Right cardiac atrium (tissue), 5 donors: ENCODE measurements at regions not wholly inside any gene's neighbourhood (a gene's known extent, or its start where the extent isn't known, plus 50 kb on each side); places are given as distances from the start of the nearest gene placed in this dataset.

Experiments
- ATAC-seq, 2 donors: fragments of 200-7000 bp; cut with Tn5 transposase; one replicate each; pipeline versions ENCODE4 v1.8.0 to v1.9.1; 2020; ENCODE audit warnings: moderate library complexity in 2 of 2, mild to moderate bottlenecking in 1 of 2
- DNase-seq, 3 donors: peaks; one replicate each; pipeline ENCODE4 v3.0.0-alpha.2; 2020
- H3K27ac ChIP-seq: one replicate; pipeline ENCODE4 v1.5.1; 2013; ENCODE audit warnings: mild to moderate bottlenecking, low read length, control low read depth, moderate library complexity
- H3K27me3 ChIP-seq: one replicate; pipeline ENCODE4 v1.6.1; 2013; ENCODE audit not compliant: control insufficient read depth, insufficient read depth
- H3K4me1 ChIP-seq: one replicate; pipeline ENCODE4 v1.6.1; 2013; ENCODE audit warnings: low read length; ENCODE audit not compliant: control insufficient read depth, insufficient read depth
- H3K4me3 ChIP-seq: one replicate; pipeline ENCODE4 v1.5.1; 2013; ENCODE audit warnings: low read length, control low read depth
- H3K9me3 ChIP-seq: one replicate; pipeline ENCODE4 v1.6.1; 2013; ENCODE audit warnings: low read length; ENCODE audit not compliant: control insufficient read depth
- WGBS: extraction: QIAGEN DNeasy Blood & Tissue Kit; methylation state at CpG from one replicate; pipeline ENCODE4 v1.1.7; 2013; 5-methylcytosine and 5-hydroxymethylcytosine counted together
- intact Hi-C, 4 donors: fragments of 100-400 bp; cut with DNase I; formaldehyde crosslinking; loops; one replicate each; pipeline versions ENCODE4 v1.11.0 to v1.14.0; 2022 to 2023
- donor health status: healthy with polysubstance abuse.
- donor health status: DM: no; HTN: yes; CAD: no.
- donor health status: DM: no; HTN: no; CAD: no.
- donor health status: DM: no; HTN: yes; CAD: no; lungs with severe emphysema.
- donor health status: DM: yes; HTN: yes; CAD: no.

DNA sequence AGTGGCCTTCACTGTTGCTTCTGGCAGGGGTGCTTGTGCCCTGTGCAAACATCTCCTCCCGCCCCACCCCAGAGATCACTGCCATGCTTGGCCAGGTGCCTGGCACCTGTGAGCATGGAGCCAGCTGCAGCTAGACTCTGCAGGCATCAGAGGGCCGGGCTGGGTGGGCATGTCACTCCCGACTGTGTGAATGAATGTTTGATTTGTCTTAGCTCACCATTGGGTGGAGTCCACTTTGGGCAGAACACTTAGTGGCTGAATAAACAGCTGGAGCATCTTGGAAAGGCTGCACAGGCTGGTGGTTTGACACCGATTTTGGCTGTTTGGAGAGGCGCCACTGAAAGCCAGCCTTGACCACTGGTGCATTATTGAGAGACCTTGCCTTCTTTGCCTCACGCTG lies 267.3 kb downstream of the DLEU7 start:
- H3K4me3 ChIP-seq = no peak overlapping the region
- H3K27me3 ChIP-seq = no peaks in the 10 kb centered on the region
- ATAC-seq (peak in 1 of 2 donors; percentile 17), DNase-seq (peak in 2 of 3 donors; percentile 47 to 53)
- intact Hi-C loops = no loop called here
- H3K9me3 ChIP-seq = no peaks in the 10 kb centered on the region
- no peak overlapping the region for H3K27ac ChIP-seq
- no peaks in the 10 kb centered on the region for H3K4me1 ChIP-seq
- WGBS = 72% methylated on average over 6 of the region's 6 CpGs

DNA sequence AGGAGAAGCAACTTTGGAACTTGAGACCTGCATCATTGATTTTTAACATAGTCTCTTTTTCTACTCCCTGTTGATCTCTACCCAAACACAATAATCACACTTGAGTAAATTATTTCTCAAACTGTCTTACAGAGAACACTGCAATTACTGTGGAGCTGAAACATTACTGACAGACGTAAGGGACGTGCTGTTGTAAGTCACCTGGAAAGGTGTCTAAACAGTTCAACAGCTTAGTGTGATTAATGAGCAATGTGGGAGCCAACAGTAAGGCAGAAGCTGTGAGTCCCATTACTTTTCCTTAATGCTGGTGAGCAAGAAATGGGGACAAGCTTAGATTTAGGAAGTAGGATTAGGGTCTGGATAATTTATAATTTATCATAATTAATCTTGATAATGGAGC lies 265.7 kb downstream of the DLEU7 start:
- ATAC-seq (no peak), DNase-seq (no peak)
- intact Hi-C loops = no loop called here

DNA sequence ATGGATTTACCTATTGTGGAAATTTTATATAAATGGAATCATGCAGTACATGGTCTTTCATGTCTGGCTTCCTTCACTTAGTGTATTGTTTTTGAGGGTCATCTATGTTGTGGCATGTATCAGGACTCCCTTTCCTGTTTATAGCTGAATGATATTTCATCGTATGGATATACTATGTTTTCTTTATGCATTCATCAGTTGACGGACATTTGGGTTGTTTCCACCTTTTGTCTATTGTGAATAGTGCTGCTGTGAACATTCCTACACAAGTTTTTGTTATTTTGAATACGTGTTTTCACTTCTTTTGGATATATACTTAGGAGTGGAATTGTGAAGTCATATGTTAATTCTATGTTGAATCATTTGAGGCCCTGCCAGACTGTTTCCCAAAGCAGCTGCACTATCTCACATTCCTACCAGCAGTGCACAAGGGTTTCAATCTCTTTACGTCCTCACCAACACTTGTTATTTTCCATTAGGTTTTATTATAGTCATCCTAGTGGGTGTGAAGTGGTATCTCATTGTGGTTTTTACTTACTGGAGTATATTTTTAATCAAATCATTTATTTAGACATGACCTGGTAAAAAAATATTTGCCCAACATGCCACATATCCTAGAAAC lies 262.7 kb downstream of the DLEU7 start:
- Histone ChIP-seq H3K9me3 (no peaks in the 10 kb centered on the region), H3K4me1 (no peaks in the 10 kb centered on the region), H3K27ac (no peak overlapping the region), H3K4me3 (no peak overlapping the region), H3K27me3 (no peaks in the 10 kb centered on the region)
- intact Hi-C loops = loop anchor here in 1 of 4 donors (10.0 kb wide), 1 partner anchor 104 kb away; no protein-coding TSS in a partner anchor
- DNase-seq (no peak), ATAC-seq (peak; percentile 72 to 83)
- 32% methylated on average over 4 of the region's 4 CpGs for WGBS

More for the DNA sequence above, 265.7 kb downstream of the DLEU7 start:
- Histone ChIP-seq H3K9me3 (no peaks in the 10 kb centered on the region), H3K4me3 (no peak overlapping the region), H3K27ac (no peak overlapping the region), H3K4me1 (no peaks in the 10 kb centered on the region), H3K27me3 (no peaks in the 10 kb centered on the region)
- 86% methylated on average over 2 of the region's 2 CpGs for WGBS

DNA sequence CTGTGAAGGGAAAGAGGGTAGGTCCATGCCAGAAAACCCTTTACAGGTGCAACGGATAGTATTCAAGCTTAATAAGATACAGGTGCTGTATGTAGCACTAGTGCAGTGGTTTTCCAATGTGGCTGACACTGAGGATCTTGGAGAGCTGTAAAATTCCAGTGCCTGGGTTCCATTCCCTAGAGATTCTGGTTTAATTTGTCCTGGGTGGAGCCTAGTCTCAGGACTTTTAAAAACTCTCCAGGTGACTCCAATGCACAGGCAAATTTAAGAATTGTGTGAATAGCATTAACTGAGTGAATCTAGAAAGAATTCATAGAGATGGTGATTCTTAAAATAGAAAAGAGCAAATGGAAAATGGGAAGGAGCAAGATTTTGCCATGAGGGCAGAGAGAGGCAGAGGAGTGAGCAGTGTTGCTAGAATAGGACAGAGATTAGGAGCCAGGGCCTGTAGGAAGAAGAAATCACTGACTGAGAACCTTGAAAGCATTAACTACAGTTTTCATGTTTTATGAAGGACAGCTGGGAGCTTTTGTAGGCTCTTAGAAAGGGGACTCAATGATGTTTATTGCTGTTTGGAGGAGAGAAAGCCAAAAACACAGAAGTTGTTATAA lies 261.8 kb downstream of the DLEU7 start:
- Histone ChIP-seq H3K27me3 (no peaks in the 10 kb centered on the region), H3K4me3 (no peak overlapping the region), H3K9me3 (no peaks in the 10 kb centered on the region), H3K4me1 (no peaks in the 10 kb centered on the region), H3K27ac (peak overlapping the region; percentile 64)
- intact Hi-C loops = loop anchor here in 1 of 4 donors (10.0 kb wide), 1 partner anchor 103 kb away; no protein-coding TSS in a partner anchor
- 88% methylated on average over 1 of the region's 1 CpG for whole genome bisulfite sequencing
- ATAC-seq = no peak
- no peak for DNase-seq

DNA sequence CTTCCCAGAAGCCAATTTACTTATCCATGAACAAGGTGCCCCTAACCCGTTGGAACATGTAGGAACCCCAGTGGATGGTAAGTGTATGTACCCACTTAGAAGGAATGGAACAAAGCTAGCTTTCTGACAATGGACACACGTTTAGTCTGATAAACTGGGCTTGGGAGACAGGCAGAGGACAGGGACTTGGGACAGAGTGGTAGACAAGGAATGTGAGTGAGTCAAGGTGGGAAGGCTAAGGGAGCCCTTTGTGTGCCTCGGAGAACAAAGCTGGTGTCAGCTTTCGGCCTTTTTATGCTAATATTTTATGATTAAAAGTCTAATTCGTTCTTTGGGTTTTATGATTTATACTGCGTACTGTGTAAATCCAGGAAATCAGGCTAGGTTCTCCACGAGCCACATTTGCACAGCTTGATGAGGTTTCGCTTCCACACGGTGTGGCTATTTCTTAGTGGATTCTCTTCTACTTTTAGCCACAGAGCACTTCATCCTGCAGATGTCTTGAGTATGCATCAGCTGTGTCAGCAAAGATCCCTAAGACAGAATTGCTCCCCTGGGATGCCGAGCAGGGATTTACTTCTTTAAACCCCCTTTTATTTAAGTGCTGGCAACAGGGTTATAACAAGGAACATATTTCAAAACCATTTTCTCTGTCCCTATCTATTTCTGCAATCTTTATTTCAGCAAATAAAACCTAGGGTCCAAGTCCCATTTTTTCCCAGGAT lies 258.5 kb downstream of the DLEU7 start:
- intact Hi-C loops = loop anchor here in 1 of 4 donors (10.0 kb wide), 1 partner anchor 100 kb away; no protein-coding TSS in a partner anchor
- DNase-seq (no peak), ATAC-seq (no peak)
- Histone ChIP-seq H3K9me3 (no peaks in the 10 kb centered on the region), H3K4me1 (peaks cover 6% of the 10 kb centered on the region), H3K4me3 (no peak overlapping the region), H3K27me3 (no peaks in the 10 kb centered on the region), H3K27ac (no peak overlapping the region)
- WGBS = 84% methylated on average over 10 of the region's 10 CpGs

DNA sequence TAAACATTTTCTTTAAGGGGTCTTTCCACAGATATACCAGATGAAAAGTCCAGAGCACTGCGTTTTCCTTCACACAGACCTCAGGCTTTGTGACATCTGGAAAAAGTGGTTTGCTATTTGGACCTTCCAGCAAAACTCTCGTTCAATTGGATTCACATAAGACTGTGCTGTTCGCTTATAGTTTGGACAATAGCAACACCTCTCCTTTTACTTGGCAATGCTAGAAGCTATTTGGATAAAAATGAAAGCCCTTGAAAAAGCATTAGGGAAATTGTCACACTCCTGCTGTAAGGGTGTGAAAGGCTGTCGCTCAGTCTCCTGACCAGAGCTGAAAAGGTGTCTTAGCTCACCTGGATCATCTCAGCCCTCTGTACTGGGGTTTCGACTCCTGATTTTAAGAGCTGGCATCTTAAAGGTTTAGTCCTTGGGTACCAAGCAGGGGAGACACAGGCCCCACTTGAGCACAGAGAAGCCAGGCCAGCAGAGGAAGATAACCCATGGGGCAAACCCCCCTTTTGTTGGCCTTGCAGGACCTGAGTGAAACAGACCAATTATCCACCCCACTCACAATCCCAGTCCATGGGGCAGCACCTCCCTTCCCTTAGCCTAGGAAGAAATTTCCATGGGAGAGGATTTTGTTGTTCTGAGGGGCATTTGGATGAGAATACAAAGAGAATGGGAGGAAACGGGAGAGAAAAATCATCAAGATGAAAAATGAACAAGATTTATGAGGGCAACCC lies 257.6 kb downstream of the DLEU7 start:
- ATAC-seq (no peak), DNase-seq (no peak)
- intact Hi-C loops = loop anchor here in 1 of 4 donors (10.0 kb wide), 1 partner anchor 99 kb away; no protein-coding TSS in a partner anchor
- Histone ChIP-seq H3K27ac (no peak overlapping the region), H3K9me3 (no peaks in the 10 kb centered on the region), H3K4me1 (peaks cover 6% of the 10 kb centered on the region), H3K27me3 (no peaks in the 10 kb centered on the region), H3K4me3 (no peak overlapping the region)
- 60% methylated on average over 6 of the region's 6 CpGs for WGBS

DNA sequence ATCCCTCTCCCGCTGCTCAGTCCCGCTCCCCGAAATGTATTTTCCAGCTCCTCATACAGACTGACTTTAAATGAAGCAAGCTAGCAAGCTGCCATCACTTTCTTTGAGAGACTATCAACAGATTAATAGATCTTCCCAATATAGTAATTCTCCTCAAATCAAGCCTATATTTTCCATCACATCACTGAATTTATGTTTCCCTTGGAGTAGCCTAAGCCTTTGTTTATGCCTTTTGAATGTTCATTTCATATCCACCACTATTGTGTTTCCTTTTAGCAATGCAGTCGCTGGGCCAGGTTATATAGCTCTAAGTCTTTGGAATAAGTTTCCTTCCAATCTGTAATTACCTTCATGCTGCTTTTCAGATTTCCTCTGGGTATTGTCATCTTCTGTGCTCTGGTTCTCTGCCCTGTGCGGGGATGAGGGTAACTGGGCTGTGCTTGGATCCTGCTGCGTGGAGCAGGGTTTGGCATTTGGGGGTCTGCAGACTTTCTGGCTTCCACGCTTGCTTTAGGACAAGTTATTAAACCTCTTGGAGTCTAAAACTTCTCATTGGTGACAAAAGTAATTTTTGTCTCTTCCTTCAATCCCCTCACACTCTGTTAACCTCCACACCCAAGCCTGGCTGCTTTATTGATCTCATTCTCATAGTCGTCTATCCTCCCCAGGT lies 256.9 kb downstream of the DLEU7 start:
- H3K27me3 ChIP-seq = no peaks in the 10 kb centered on the region
- intact Hi-C loops = loop anchor here in 1 of 4 donors (10.0 kb wide), 1 partner anchor 98 kb away; no protein-coding TSS in a partner anchor
- H3K4me3 ChIP-seq = no peak overlapping the region
- H3K27ac ChIP-seq = no peak overlapping the region
- ATAC-seq (no peak), DNase-seq (no peak)
- H3K9me3 ChIP-seq = no peaks in the 10 kb centered on the region
- H3K4me1 ChIP-seq = peaks cover 6% of the 10 kb centered on the region
- WGBS = 82% methylated on average over 8 of the region's 8 CpGs

DNA sequence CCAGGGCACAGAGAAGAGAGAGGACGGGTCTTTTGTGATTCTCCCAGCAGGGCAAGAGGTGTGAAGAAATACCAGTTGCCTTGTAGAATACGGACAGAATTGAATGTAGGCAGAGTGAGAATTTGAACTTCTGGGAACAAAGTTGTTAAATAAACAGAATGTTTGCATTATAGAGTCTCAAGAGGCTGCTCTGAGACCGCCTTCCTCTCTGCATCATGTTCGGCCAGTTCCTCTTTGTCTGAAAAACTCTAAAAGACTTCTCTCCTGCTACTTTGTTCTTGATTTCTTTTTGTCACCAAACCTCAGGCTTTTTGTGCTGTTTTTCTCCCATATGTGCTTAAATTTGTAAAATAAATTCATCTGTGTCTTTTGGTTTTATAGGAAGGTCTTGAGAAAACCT lies 256.4 kb downstream of the DLEU7 start:
- no peak for DNase-seq
- ATAC-seq = no peak
- no peak overlapping the region for H3K4me3 ChIP-seq
- peaks cover 6% of the 10 kb centered on the region for H3K4me1 ChIP-seq
- H3K27ac ChIP-seq = no peak overlapping the region
- 87% methylated on average over 4 of the region's 4 CpGs for WGBS
- intact Hi-C loops = loop anchor here in 1 of 4 donors (10.0 kb wide), 1 partner anchor 98 kb away; no protein-coding TSS in a partner anchor
- H3K9me3 ChIP-seq = no peaks in the 10 kb centered on the region
- H3K27me3 ChIP-seq = no peaks in the 10 kb centered on the region

DNA sequence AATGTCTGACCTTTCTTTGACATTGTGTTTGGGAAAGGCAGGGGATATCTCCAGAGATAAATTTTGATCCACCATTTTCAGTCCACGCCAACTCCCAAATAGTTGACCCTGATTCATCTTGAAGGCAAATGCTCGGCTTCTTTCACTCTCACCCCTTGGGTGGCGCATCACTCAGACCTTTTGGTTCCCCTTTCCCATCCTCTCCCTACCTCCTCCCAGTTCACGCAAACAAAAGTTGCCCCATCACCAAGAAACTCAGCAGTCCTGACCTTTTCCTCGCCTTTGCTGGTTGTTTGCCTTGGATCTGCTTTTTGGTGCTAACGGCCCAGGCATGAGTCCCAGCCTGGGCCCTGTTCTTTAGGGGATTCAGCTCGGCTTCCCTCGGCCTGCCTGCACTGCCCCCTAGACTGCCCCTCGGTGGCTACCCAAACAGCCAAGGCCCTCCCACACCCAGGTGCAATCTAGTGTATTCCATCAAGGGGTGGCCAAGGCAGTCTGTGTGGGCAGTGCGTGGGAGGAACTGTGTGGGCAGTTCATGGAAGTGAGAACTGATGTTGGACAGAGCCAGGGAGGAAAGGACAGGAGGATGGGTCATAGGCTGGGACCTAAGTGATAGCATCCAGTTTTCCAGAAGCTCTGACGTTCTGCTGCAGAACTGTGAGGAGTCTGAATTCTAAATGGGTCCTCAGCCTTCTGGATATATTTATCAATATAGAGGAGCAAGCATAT lies 255.7 kb downstream of the DLEU7 start:
- Histone ChIP-seq H3K4me3 (no peak overlapping the region), H3K27me3 (no peaks in the 10 kb centered on the region), H3K9me3 (no peaks in the 10 kb centered on the region), H3K4me1 (peaks cover 6% of the 10 kb centered on the region), H3K27ac (no peak overlapping the region)
- ATAC-seq (peak; percentile 55 to 66), DNase-seq (no peak)
- intact Hi-C loops = loop anchor here in 1 of 4 donors (10.0 kb wide), 1 partner anchor 97 kb away; no protein-coding TSS in a partner anchor
- WGBS = 75% methylated on average over 11 of the region's 11 CpGs
